GM23248 (cell line): ENCODE measurements at regions not wholly inside any gene's neighbourhood (a gene's known extent, or its start where the extent isn't known, plus 50 kb on each side); places are given as distances from the start of the nearest gene placed in this dataset.

Experiments
- EZH2 ChIP-seq: fragments of 200-600 bp; sonication (generic); IDR thresholded peaks from 2 replicates; pipeline ENCODE4 v1.6.1; 2018; ENCODE audit warnings: antibody characterized with exemption, mild to moderate bottlenecking; ENCODE audit not compliant: insufficient read depth, poor library complexity, severe bottlenecking
- EZH2phosphoT487 ChIP-seq: fragments of 200-600 bp; sonication (generic); IDR thresholded peaks from 2 replicates; pipeline ENCODE4 v1.6.1; 2018; ENCODE audit warnings: antibody characterized with exemption, moderate library complexity, mild to moderate bottlenecking, low read depth; ENCODE audit not compliant: insufficient read depth

- TF ChIP-seq EZH2 (no peak), EZH2phosphoT487 (no peak)
Measured at GRCh38 chr7:41436139-41436538, 266.8 kb downstream of the INHBA start.
